H1 (cell line): ENCODE measurements at regions not wholly inside any gene's neighbourhood (a gene's known extent, or its start where the extent isn't known, plus 50 kb on each side); places are given as distances from the start of the nearest gene placed in this dataset.

Experiments used
- CBX5 ChIP-seq: fragments of 300-800, 300-1000 bp; sonication (generic); IDR thresholded peaks from 2 replicates; pipeline ENCODE4 v1.7.1; 2016; ENCODE audit warnings: antibody characterized with exemption, low read length, low read depth
- CTCF ChIP-seq, 3 experiments: IDR thresholded peaks; 1 replicate in 2 of 3; 2 replicates in 1 of 3; pipeline versions ENCODE4 v1.5.1 to v1.6.1; 2011; ENCODE audit warnings: low read length in 3 of 3, mild to moderate bottlenecking in 3 of 3, inconsistent platforms in 2 of 3, low read depth in 1 of 3, moderate library complexity in 1 of 3; ENCODE audit not compliant: insufficient read depth in 1 of 3; ENCODE audit errors: control extremely low read depth in 1 of 3
- JUN ChIP-seq: IDR thresholded peaks from 2 replicates; pipeline ENCODE4 v1.6.1; 2011; ENCODE audit warnings: low read depth, mild to moderate bottlenecking, improper control_type of control experiment, low read length
- JUND ChIP-seq: IDR thresholded peaks from 2 replicates; pipeline ENCODE4 v1.6.1; 2011; ENCODE audit warnings: mild to moderate bottlenecking, improper control_type of control experiment, low read length
- MAFK ChIP-seq: IDR thresholded peaks from 2 replicates; pipeline ENCODE4 v1.6.1; 2012; ENCODE audit warnings: low read depth, mild to moderate bottlenecking, improper control_type of control experiment, low read length
- POLR2A ChIP-seq, 2 experiments: IDR thresholded peaks; 1 replicate in 1 of 2; 2 replicates in 1 of 2; pipeline ENCODE4 v1.6.1; 2011; ENCODE audit warnings: low read depth in 2 of 2, low read length in 2 of 2, mild to moderate bottlenecking in 2 of 2; ENCODE audit errors: control extremely low read depth in 1 of 2
- POLR2AphosphoS5 ChIP-seq: IDR thresholded peaks from 2 replicates; pipeline ENCODE4 v1.6.1; 2011; ENCODE audit warnings: low read depth, low read length
- TBP ChIP-seq: IDR thresholded peaks from 2 replicates; pipeline ENCODE4 v1.6.1; 2011; ENCODE audit warnings: low read depth, low read length, improper control_type of control experiment
- TCF12 ChIP-seq: IDR thresholded peaks from 2 replicates; pipeline ENCODE4 v1.6.1; 2011; ENCODE audit warnings: low read depth, mild to moderate bottlenecking, low read length
- ZNF274 ChIP-seq: IDR thresholded peaks from 2 replicates; pipeline ENCODE4 v1.7.0; 2012; ENCODE audit warnings: low read length, borderline replicate concordance; ENCODE audit errors: extremely low read depth

- no peak for TF ChIP-seq JUND
- TF ChIP-seq CTCF (IDR thresholded peaks at IDR 0.05; ENCODE audit: control extremely low read depth in 1 of 3, insufficient read depth in 1 of 3, low read depth in 1 of 3, low read length in 3 of 3) = no peak
- no peak for TF ChIP-seq POLR2A (IDR thresholded peaks at IDR 0.05; ENCODE audit: control extremely low read depth in 1 of 2, low read depth in 2 of 2, low read length in 2 of 2)
- no peak for TF ChIP-seq TBP
- no peak for TF ChIP-seq POLR2AphosphoS5
- no peak for TF ChIP-seq MAFK
- TF ChIP-seq ZNF274 = no peak
- no peak for TF ChIP-seq TCF12
- no peak for TF ChIP-seq JUN
- TF ChIP-seq CBX5 = no peak
Observed at GRCh38 chr19:33926306-33926705, 129.6 kb downstream of the KCTD15 start.
